HG02588 (cell line): ENCODE measurements at regions not wholly inside any gene's neighbourhood (a gene's known extent, or its start where the extent isn't known, plus 50 kb on each side); places are given as distances from the start of the nearest gene placed in this dataset.
"Not testable (repeated sequence)": the region's sequence is repeated elsewhere in the genome, so short reads cannot be mapped to it uniquely, and the experiment has no call there.

Source experiments
- ATAC-seq: cut with Tn5 transposase; IDR thresholded peaks from one replicate; pipeline ENCODE4 v1.9.1; 2021; ENCODE audit warnings: mild to moderate bottlenecking, moderate library complexity; ENCODE audit not compliant: unreplicated experiment

- ATAC-seq, result no peak
These were observed 152.3 kb downstream of the PCTP start for GRCh38 chr17:55903028-55903690.

DNA sequence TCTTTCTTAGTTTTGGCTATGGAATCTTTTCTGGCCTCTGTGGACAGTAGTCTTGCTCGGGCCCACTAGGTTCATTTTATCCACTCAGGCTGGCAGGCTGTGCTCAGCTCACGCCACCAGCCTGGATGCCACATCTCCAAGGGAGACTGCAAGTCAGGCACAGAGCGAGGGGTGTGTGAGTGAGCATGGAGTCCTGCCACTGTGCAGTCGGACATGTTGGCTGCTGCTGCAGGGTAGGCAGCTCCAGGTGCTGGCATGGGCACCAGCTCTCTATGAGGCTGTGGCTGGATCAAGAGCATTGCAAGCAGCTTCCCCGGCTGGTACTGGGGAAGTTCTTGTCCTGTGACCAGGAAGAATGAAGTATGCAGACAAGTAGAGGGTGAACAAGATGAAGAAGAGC lies 158.9 kb downstream of the PCTP start:
- ATAC-seq, result no peak

GRCh38 chr17:55911186-55911585 lies 160.3 kb downstream of the PCTP start:
- ATAC-seq, result no peak

- ATAC-seq, result no peak
These were observed 174.6 kb downstream of the PCTP start for GRCh38 chr17:55925440-55925839.

DNA sequence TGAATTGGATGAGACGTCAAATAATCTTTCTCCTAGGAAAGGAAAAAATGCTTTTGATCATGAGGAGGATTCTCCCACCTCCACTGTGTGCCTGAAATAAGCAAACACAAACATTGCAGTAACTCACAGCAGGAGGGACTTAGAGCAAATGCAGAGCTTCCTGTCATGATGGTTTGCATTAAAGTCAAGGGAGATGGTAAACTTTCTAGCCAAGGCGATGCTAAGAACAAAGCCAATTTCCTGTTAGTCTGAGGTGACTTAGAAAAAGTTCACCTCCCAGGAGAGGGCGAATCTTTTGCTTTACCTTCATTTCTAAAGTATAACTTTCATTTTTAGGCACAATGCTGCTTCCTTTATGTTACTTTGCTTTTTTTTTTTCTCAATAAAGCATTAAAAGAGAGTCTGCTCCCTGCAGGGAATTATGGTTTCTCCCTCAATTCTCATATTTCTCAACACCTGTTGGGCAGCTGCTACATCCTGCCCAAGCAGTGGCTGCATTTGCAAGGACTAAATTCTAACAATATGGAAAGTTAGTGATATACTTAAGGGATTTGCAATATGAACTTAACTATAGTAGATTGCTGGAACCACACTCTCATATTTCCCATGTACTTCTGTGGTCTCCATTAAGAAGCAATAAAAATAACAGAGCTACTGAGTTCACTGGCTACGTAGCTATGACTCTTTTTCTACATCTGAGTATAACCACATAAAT lies 175.6 kb downstream of the PCTP start:
- no peak for ATAC-seq

DNA sequence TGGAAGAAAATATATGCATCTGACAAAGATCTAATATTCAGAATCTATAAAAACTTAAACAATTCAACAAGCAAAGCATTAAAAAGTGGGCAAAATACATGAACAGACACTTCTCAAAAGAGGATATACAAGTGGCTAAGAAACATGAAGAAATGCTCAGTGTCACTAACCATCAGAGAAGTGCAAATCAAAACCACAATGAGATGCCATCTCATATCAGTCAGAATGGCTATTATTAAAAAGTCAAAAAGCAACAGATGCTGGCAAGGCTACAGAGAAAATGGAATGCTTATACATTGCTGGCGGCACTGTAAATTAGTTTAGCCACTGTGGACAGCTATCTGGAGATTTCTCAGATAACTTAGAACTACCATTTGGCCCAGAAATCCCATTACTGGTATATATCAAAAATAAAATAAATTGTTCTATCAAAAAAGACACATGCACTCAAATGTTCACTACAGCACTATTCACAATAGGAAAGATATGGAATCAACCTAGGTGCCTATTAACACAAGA lies 179.5 kb downstream of the PCTP start:
- ATAC-seq, result no peak

DNA sequence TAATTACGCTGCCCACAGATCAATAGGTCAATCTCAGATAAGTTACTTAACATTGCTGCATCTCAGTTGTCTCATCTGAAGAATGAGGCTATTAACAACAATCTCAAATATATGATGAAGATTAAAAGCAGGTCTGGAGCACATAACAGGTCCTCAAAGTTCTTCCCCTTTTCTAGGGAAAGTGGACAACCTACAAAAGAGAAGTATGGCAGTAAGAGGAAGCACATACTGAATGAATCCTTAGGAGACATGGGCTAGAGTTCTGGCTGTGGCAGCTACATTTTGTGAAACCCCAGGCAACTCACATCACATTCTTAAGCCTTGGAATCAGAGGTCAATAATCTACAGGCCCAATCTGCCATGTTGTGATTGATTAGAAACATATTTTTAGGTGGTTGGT lies 180.6 kb downstream of the PCTP start:
- ATAC-seq, result no peak

GRCh38 chr17:55932973-55933372 lies 182.1 kb downstream of the PCTP start:
- ATAC-seq, result no peak

- not testable (repeated sequence) for ATAC-seq
These were observed 188.4 kb downstream of the PCTP start for GRCh38 chr17:55939181-55939810.

DNA sequence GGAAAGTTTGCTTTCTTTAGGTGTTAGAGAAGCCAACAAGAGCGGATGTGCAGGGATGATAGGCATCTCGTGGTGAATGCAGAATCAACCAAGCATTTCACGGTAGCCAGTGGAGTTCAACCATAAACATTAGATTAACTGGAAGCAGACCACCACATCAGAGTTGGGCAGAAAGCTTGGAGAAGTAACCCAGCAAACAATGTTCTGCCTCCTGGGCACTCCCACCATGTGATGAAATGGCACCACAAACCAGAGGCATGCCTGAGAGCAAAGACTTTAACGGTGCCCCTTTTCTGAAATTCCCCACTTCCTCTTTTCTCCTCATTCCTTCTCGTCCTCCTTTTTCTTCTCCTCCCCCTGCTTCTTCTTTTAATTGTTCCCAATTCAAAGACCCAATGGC lies 193.5 kb upstream of the ANKFN1 start:
- no peak for ATAC-seq

DNA sequence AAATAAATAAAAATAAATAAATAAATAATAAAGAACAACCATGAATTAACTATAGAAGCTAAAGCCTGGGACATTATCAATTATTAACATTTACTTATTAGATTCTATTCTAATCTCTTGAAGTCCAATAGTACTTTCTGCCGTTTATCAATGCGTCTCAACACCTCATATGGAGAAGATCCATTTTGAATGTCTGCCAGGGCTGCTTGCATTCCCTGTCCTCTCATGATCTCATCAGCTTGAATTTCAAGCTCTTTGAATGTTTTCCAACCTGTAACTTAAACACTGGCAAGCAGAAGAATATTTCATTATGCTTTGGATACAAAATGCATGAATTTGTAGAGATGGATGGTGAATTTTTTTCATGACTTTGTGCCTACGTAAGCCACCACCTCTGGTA lies 191.9 kb upstream of the ANKFN1 start:
- no peak for ATAC-seq

GRCh38 chr17:55962951-55963401 lies 190.3 kb upstream of the ANKFN1 start:
- ATAC-seq, result no peak

DNA sequence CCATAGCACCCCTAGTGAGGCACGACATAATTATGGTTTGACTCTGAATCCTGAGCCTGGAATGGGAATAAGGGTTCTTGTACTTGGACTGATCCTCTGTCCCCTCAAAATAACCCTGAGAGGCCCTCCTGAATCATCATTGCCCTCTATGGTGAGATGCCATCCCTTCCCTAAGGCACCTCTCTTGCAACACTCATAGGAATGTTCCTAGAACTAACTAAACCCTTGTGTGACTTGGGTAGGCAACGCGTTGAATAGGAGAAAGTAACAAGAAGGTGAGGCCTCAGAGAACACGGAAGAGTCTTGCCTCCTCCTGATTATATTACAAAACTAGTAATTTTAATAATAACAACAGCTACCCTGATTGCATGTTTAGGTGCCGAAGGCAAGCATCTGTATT lies 189.1 kb upstream of the ANKFN1 start:
- ATAC-seq, result no peak

- ATAC-seq, result no peak
These were observed 188.2 kb upstream of the ANKFN1 start for GRCh38 chr17:55965051-55965450.

GRCh38 chr17:55969562-55970324 lies 183.5 kb upstream of the ANKFN1 start:
- ATAC-seq, result no peak

DNA sequence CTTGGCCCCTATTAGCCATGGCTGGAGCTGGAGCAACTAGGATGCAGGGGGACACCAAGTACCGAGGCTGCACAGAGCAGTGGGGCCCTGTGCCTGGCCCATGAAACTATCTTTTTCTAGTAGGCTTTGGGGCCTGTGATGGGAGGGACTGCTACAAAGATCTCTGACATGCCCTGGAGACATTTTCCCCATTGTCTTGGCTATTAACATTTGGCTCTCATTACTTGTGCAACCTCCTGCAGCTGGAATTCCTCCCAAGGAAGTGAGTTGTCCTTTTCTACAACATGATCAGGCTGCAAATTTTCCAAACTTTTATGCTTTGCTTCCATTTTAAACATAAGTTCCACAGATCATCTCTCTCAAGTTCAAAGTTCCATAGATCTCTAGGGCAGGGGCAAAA lies 174.7 kb upstream of the ANKFN1 start:
- ATAC-seq, result no peak

DNA sequence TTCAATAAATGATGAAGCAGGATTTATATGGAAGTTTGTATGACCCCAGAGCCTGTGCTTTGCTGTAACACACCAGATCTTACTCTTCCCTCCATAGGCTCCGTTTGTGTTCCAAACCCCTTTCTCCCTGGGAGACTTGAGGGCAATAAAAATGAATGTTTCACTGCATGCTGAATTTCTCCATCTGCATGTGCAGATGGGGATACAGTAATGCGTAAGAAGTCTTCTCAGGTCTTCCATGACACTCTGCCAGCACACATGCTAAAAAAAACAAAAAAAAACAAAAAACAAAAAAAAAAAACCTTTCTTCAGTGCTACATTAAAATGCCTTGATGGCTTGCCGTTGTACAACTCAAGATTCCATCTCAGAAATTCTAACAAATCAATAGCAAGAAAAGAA lies 170.2 kb upstream of the ANKFN1 start:
- no peak for ATAC-seq

- ATAC-seq, result no peak
These were observed 166.5 kb upstream of the ANKFN1 start for GRCh38 chr17:55986817-55987216.

GRCh38 chr17:55988861-55989260 lies 164.4 kb upstream of the ANKFN1 start:
- no peak for ATAC-seq

- no peak for ATAC-seq
These were observed 162.8 kb upstream of the ANKFN1 start for GRCh38 chr17:55990332-55991006.

GRCh38 chr17:55996826-55997225 lies 156.4 kb upstream of the ANKFN1 start:
- no peak for ATAC-seq
